Hematopoietic multipotent progenitor cell (in vitro differentiated cells): ENCODE measurements at regions not wholly inside any gene's neighbourhood (a gene's known extent, or its start where the extent isn't known, plus 50 kb on each side); places are given as distances from the start of the nearest gene placed in this dataset.
"Not testable (repeated sequence)": the region's sequence is repeated elsewhere in the genome, so short reads cannot be mapped to it uniquely, and the experiment has no call there.

Source experiments
- DNase-seq, 3 donors: peaks; one replicate each; pipeline ENCODE4 v3.0.0-alpha.2; 2011 to 2015; ENCODE audit warnings: low read depth in 2 of 3, low spot score in 2 of 3

GRCh38 chr12:60616400-60616799, 1020.6 kb downstream of the SLC16A7 start:
- no peak for DNase-seq

- DNase-seq = no peak
These were observed 1035.0 kb downstream of the SLC16A7 start for GRCh38 chr12:60630796-60631195.

GRCh38 chr12:60644076-60644475, 1048.2 kb downstream of the SLC16A7 start:
- no peak for DNase-seq

GRCh38 chr12:60666895-60667294, 1071.1 kb downstream of the SLC16A7 start:
- no peak for DNase-seq

- DNase-seq = no peak
These were observed 1077.1 kb downstream of the SLC16A7 start for GRCh38 chr12:60672949-60673348.

GRCh38 chr12:60684988-60685655, 1089.3 kb downstream of the SLC16A7 start:
- no peak for DNase-seq

- peak in 1 of 3 donors; percentile 5 for DNase-seq
These were observed 1093.3 kb downstream of the SLC16A7 start for GRCh38 chr12:60689137-60689536.

- no peak for DNase-seq
These were observed 1097.3 kb downstream of the SLC16A7 start for GRCh38 chr12:60693019-60693626.

- DNase-seq = no peak
These were observed 1108.5 kb downstream of the SLC16A7 start for GRCh38 chr12:60704171-60704914.

GRCh38 chr12:60710246-60710645, 1114.4 kb downstream of the SLC16A7 start:
- no peak for DNase-seq

- DNase-seq = no peak
These were observed 1118.5 kb downstream of the SLC16A7 start for GRCh38 chr12:60714141-60714900.

- DNase-seq = no peak
These were observed 1128.6 kb downstream of the SLC16A7 start for GRCh38 chr12:60724475-60724874.

GRCh38 chr12:60724984-60725383, 1129.2 kb downstream of the SLC16A7 start:
- DNase-seq = no peak

GRCh38 chr12:60752589-60752988, 1156.8 kb downstream of the SLC16A7 start:
- DNase-seq = no peak

- DNase-seq = no peak
These were observed 1162.4 kb downstream of the SLC16A7 start for GRCh38 chr12:60758224-60758623.

- no peak for DNase-seq
These were observed 1165.1 kb downstream of the SLC16A7 start for GRCh38 chr12:60760965-60761364.

GRCh38 chr12:60801166-60801565, 1205.3 kb downstream of the SLC16A7 start:
- not testable (repeated sequence) for DNase-seq

GRCh38 chr12:60803147-60803546, 1207.3 kb downstream of the SLC16A7 start:
- no peak for DNase-seq

- no peak for DNase-seq
These were observed 1209.5 kb downstream of the SLC16A7 start for GRCh38 chr12:60805364-60805763.

GRCh38 chr12:60819794-60820193, 1224.0 kb downstream of the SLC16A7 start:
- DNase-seq = no peak

- DNase-seq = no peak
These were observed 1226.8 kb downstream of the SLC16A7 start for GRCh38 chr12:60822580-60822979.
